Dermis blood vessel endothelial cell (primary cell): ENCODE measurements at regions not wholly inside any gene's neighbourhood (a gene's known extent, or its start where the extent isn't known, plus 50 kb on each side); places are given as distances from the start of the nearest gene placed in this dataset.

ENCODE experiments used
- DNase-seq: peaks from one replicate; pipeline ENCODE4 v3.0.0; 2010

- no peak for DNase-seq
These were observed 55.0 kb downstream of the TMEM30B start for GRCh38 chr14:61226015-61226654.

- DNase-seq: no peak
These were observed 55.8 kb downstream of the TMEM30B start for GRCh38 chr14:61225344-61225743.

GRCh38 chr14:61223552-61223951 is 57.6 kb downstream of the TMEM30B start:
- no peak for DNase-seq

GRCh38 chr14:61222388-61222787 is 58.8 kb downstream of the TMEM30B start:
- DNase-seq: peak; percentile 2

GRCh38 chr14:61221906-61222305 is 59.2 kb downstream of the TMEM30B start:
- DNase-seq: no peak

- DNase-seq: no peak
These were observed 61.5 kb downstream of the TMEM30B start for GRCh38 chr14:61219673-61220072.

- DNase-seq: no peak
These were observed 61.9 kb downstream of the TMEM30B start for GRCh38 chr14:61219256-61219655.

GRCh38 chr14:61218767-61219166 is 62.4 kb downstream of the TMEM30B start:
- no peak for DNase-seq

GRCh38 chr14:61218157-61218556 is 63.0 kb downstream of the TMEM30B start:
- DNase-seq: no peak

GRCh38 chr14:61217516-61217915 is 63.6 kb downstream of the TMEM30B start:
- no peak for DNase-seq

GRCh38 chr14:61215222-61216020 is 65.7 kb downstream of the TMEM30B start:
- no peak for DNase-seq

GRCh38 chr14:61213920-61214319 is 67.2 kb downstream of the TMEM30B start:
- no peak for DNase-seq

GRCh38 chr14:61213191-61213621 is 67.9 kb downstream of the TMEM30B start:
- DNase-seq: no peak

GRCh38 chr14:61212546-61212945 is 68.6 kb downstream of the TMEM30B start:
- DNase-seq: no peak

- DNase-seq: no peak
These were observed 69.5 kb downstream of the TMEM30B start for GRCh38 chr14:61211476-61212255.

- DNase-seq: no peak
These were observed 77.9 kb downstream of the TMEM30B start for GRCh38 chr14:61203081-61203753.

GRCh38 chr14:61202124-61202523 is 79.0 kb downstream of the TMEM30B start:
- DNase-seq: no peak

GRCh38 chr14:61201171-61201570 is 80.0 kb downstream of the TMEM30B start:
- DNase-seq: no peak

- no peak for DNase-seq
These were observed 83.7 kb downstream of the TMEM30B start for GRCh38 chr14:61197416-61197815.

GRCh38 chr14:61196792-61197191 is 84.3 kb downstream of the TMEM30B start:
- DNase-seq: peak; percentile 57

- no peak for DNase-seq
These were observed 85.1 kb downstream of the TMEM30B start for GRCh38 chr14:61196034-61196433.

- no peak for DNase-seq
These were observed 87.7 kb downstream of the TMEM30B start for GRCh38 chr14:61193476-61193875.

GRCh38 chr14:61192989-61193388 is 88.1 kb downstream of the TMEM30B start:
- DNase-seq: no peak
